Common myeloid progenitor, CD34-positive (primary cell): ENCODE measurements at regions not wholly inside any gene's neighbourhood (a gene's known extent, or its start where the extent isn't known, plus 50 kb on each side); places are given as distances from the start of the nearest gene placed in this dataset.

Experiments
- CTCF ChIA-PET: fragments of 350-600 bp; sonication (Branson Sonifier 250); formaldehyde crosslinking; loops from one replicate; lab custom pipeline; 2021; ENCODE audit warnings: antibody characterized with exemption; lab: Charles Lee
- POLR2A ChIA-PET: fragments of 350-600 bp; sonication (Branson Sonifier 250); formaldehyde crosslinking; loops from one replicate; lab custom pipeline; 2021; ENCODE audit warnings: antibody characterized with exemption; lab: Charles Lee
- DNase-seq, 3 donors: peaks; one replicate each; pipeline versions ENCODE4 v3.0.0 to v3.0.0-alpha.2; 2013
- H3K27ac ChIP-seq, 2 experiments: 1 replicate in 1 of 2; 2 replicates in 1 of 2; pipeline ENCODE4 v1.7.0; 2013; ENCODE audit warnings: inconsistent platforms in 2 of 2, low read length in 2 of 2, mild to moderate bottlenecking in 2 of 2, low read depth in 1 of 2, moderate library complexity in 1 of 2; ENCODE audit not compliant: severe bottlenecking in 2 of 2, insufficient read depth in 1 of 2, poor library complexity in 1 of 2
- H3K27me3 ChIP-seq, 5 experiments: replicated peaks in 2 of 5; 1 replicate in 3 of 5; 2 replicates in 2 of 5; pipeline versions ENCODE4 v1.6.1 to v1.7.0; 2013; ENCODE audit warnings: low read length in 4 of 5, mild to moderate bottlenecking in 2 of 5, moderate library complexity in 2 of 5, inconsistent platforms in 1 of 5; ENCODE audit not compliant: insufficient read depth in 5 of 5, control insufficient read depth in 4 of 5
- H3K36me3 ChIP-seq, 4 experiments: 1 replicate in 2 of 4; 2 replicates in 2 of 4; pipeline versions ENCODE4 v1.6.1 to v1.7.0; 2013; ENCODE audit warnings: low read length in 3 of 4, control low read depth in 1 of 4, mild to moderate bottlenecking in 1 of 4; ENCODE audit not compliant: control insufficient read depth in 4 of 4, insufficient read depth in 4 of 4
- H3K4me1 ChIP-seq, 4 experiments: 1 replicate in 3 of 4; 2 replicates in 1 of 4; pipeline versions ENCODE4 v1.6.1 to v1.7.1; 2013; ENCODE audit warnings: low read length in 3 of 4, mild to moderate bottlenecking in 3 of 4, control low read depth in 1 of 4, inconsistent platforms in 1 of 4, moderate library complexity in 1 of 4; ENCODE audit not compliant: control insufficient read depth in 4 of 4, insufficient read depth in 4 of 4; ENCODE audit errors: control extremely low read depth in 1 of 4
- H3K4me3 ChIP-seq, 7 experiments: 1 replicate in 4 of 7; 2 replicates in 3 of 7; pipeline versions ENCODE4 v1.5.1 to v1.7.0; 2013; ENCODE audit warnings: mild to moderate bottlenecking in 7 of 7, low read length in 6 of 7, moderate library complexity in 6 of 7, inconsistent platforms in 2 of 7, low read depth in 2 of 7, control low read depth in 1 of 7; ENCODE audit not compliant: insufficient read depth in 4 of 7, control insufficient read depth in 1 of 7; ENCODE audit errors: extremely low read depth in 1 of 7
- H3K9me3 ChIP-seq, 5 experiments: 1 replicate in 4 of 5; 2 replicates in 1 of 5; pipeline versions ENCODE4 v1.6.1 to v1.7.1; 2013; ENCODE audit warnings: low read length in 4 of 5, mild to moderate bottlenecking in 2 of 5, inconsistent platforms in 1 of 5, low read depth in 1 of 5, moderate library complexity in 1 of 5; ENCODE audit not compliant: control insufficient read depth in 4 of 5, insufficient read depth in 2 of 5; ENCODE audit errors: control extremely low read depth in 1 of 5
- WGBS: methylation state at CpG from one replicate; pipeline ENCODE4 v1.1.5; 2013; ENCODE audit not compliant: insufficient coverage; 5-methylcytosine and 5-hydroxymethylcytosine counted together

GRCh38 chr1:69244211-69244610 lies 323.5 kb upstream of the LRRC7 start:
- Histone ChIP-seq H3K27ac (no peak overlapping the region), H3K9me3 (no peaks in the 10 kb centered on the region), H3K36me3 (no peaks in the 10 kb centered on the region), H3K27me3 (no peaks in the 10 kb centered on the region), H3K4me3 (no peak overlapping the region), H3K4me1 (no peaks in the 10 kb centered on the region)
- DNase-seq = no peak
- WGBS = 100% methylated on average over 1 of the region's 1 CpG
- ChIA-PET CTCF (interaction anchor here (0.7 kb wide), 1 partner anchor 10 kb away, joined by 3 read pairs; no protein-coding TSS in a partner anchor), POLR2A (no interaction called here)

DNA sequence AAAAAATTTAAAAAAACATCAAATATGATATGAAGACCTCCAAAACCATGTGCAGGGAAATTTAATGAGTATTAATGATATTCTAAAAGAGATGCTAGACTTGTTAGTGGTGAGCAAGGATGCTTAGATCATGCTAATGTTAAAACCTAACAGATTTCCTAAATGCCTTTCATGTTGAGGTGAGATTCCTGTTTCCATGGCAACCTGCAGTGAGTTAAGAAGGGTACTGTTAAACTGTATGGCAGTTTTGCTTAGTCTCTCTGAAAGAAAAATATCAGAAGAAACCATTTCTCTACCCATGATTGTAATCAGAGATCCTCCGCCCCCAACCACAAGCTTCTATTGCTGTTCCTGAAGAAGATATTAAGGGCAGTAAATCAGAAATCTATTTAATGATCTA lies 321.6 kb upstream of the LRRC7 start:
- no peak overlapping the region for H3K4me3 ChIP-seq
- H3K36me3 ChIP-seq = no peaks in the 10 kb centered on the region
- POLR2A ChIA-PET = no interaction called here
- CTCF ChIA-PET = no interaction called here
- H3K27ac ChIP-seq = no peak overlapping the region
- H3K9me3 ChIP-seq = no peaks in the 10 kb centered on the region
- no peaks in the 10 kb centered on the region for H3K27me3 ChIP-seq
- no peak for DNase-seq
- WGBS = no CpG with 5 or more reads among the region's 1 CpG
- H3K4me1 ChIP-seq = no peaks in the 10 kb centered on the region

- H3K4me3 ChIP-seq = no peak overlapping the region
- no peaks in the 10 kb centered on the region for H3K36me3 ChIP-seq
- no peak for DNase-seq
- H3K4me1 ChIP-seq = no peaks in the 10 kb centered on the region
- POLR2A ChIA-PET = no interaction called here
- CTCF ChIA-PET = no interaction called here
- WGBS = 92% methylated on average over 2 of the region's 2 CpGs
- H3K27me3 ChIP-seq = no peaks in the 10 kb centered on the region
- H3K27ac ChIP-seq = no peak overlapping the region
- no peaks in the 10 kb centered on the region for H3K9me3 ChIP-seq
Measured at GRCh38 chr1:69246710-69247109, 321.0 kb upstream of the LRRC7 start.

DNA sequence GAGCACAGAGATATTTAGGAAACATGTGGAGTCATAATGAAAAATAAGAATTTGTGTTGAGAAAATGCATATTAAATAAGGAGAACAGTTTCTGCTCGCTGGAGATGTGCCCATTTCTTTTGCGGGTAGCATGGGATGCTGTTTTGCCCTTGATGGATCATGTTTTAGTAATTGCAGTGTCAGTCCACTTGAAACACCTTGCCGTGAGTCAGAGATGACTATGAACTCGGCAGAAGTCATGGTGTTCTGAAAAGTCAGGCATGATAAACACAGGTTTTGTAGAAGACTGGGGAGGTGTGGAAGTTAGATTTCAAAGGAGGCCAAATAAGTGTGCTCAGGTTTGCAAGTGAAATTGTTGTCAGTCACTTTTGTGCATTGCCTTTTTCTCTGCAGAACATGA lies 315.0 kb upstream of the LRRC7 start:
- H3K27ac ChIP-seq = no peak overlapping the region
- no peaks in the 10 kb centered on the region for H3K36me3 ChIP-seq
- H3K4me1 ChIP-seq = no peaks in the 10 kb centered on the region
- H3K27me3 ChIP-seq = no peaks in the 10 kb centered on the region
- DNase-seq = no peak
- no peak overlapping the region for H3K4me3 ChIP-seq
- no peaks in the 10 kb centered on the region for H3K9me3 ChIP-seq
- ChIA-PET CTCF (no interaction called here), POLR2A (no interaction called here)
- 100% methylated on average over 2 of the region's 4 CpGs for WGBS

- no peak overlapping the region for H3K4me3 ChIP-seq
- H3K9me3 ChIP-seq = no peaks in the 10 kb centered on the region
- ChIA-PET CTCF (no interaction called here), POLR2A (no interaction called here)
- H3K36me3 ChIP-seq = no peaks in the 10 kb centered on the region
- H3K27me3 ChIP-seq = no peaks in the 10 kb centered on the region
- H3K27ac ChIP-seq = no peak overlapping the region
- no CpG with 5 or more reads among the region's 1 CpG for whole genome bisulfite sequencing
- no peaks in the 10 kb centered on the region for H3K4me1 ChIP-seq
- peak; percentile 11 to 82 (median 74) for DNase-seq
Measured at GRCh38 chr1:69256036-69256435, 311.7 kb upstream of the LRRC7 start.

GRCh38 chr1:69258842-69259241 lies 308.9 kb upstream of the LRRC7 start:
- H3K4me3 ChIP-seq = no peak overlapping the region
- no peak overlapping the region for H3K27ac ChIP-seq
- no peak for DNase-seq
- no peaks in the 10 kb centered on the region for H3K27me3 ChIP-seq
- no peaks in the 10 kb centered on the region for H3K9me3 ChIP-seq
- WGBS = 100% methylated on average over 1 of the region's 1 CpG
- CTCF ChIA-PET = no interaction called here
- peaks cover 0 to 4% (median 0%) of the 10 kb centered on the region in 4 experiments for H3K4me1 ChIP-seq
- H3K36me3 ChIP-seq = no peaks in the 10 kb centered on the region
- POLR2A ChIA-PET = no interaction called here

GRCh38 chr1:69263921-69264391 lies 303.8 kb upstream of the LRRC7 start:
- Histone ChIP-seq H3K36me3 (no peaks in the 10 kb centered on the region), H3K4me1 (peaks cover 0 to 4% (median 0%) of the 10 kb centered on the region in 4 experiments), H3K9me3 (no peaks in the 10 kb centered on the region), H3K27me3 (no peaks in the 10 kb centered on the region), H3K27ac (no peak overlapping the region), H3K4me3 (no peak overlapping the region)
- 100% methylated on average over 1 of the region's 3 CpGs for WGBS
- CTCF ChIA-PET = no interaction called here
- DNase-seq = no peak
- POLR2A ChIA-PET = no interaction called here
